ENCODE measurements at regions not wholly inside any gene's neighbourhood (a gene's known extent, or its start where the extent isn't known, plus 50 kb on each side); places are given as distances from the start of the nearest gene placed in this dataset.

- Histone ChIP-seq H3K79me2 (ENCODE audit: control insufficient read depth, low read length) (no peaks in the 10 kb centered on the region), H3K4me3 (ENCODE audit: low read length) (no peak overlapping the region), H3K4me2 (ENCODE audit: low read length) (no peak overlapping the region), H3K9me2 (replicated peaks; ENCODE audit: control insufficient read depth, low read length) (no peaks in the 10 kb centered on the region), H3K9me3 (ENCODE audit: control insufficient read depth, insufficient read depth, low read length) (no peaks in the 10 kb centered on the region), H3K27me3 (ENCODE audit: control insufficient read depth, low read length) (no peaks in the 10 kb centered on the region), H3F3A (ENCODE audit: control insufficient read depth, insufficient read depth) (no peaks in the 10 kb centered on the region), H3K36me3 (ENCODE audit: control insufficient read depth, low read length) (no peaks in the 10 kb centered on the region), H4K20me1 (ENCODE audit: control insufficient read depth, insufficient read depth, low read depth, low read length) (no peaks in the 10 kb centered on the region), H3K27ac (ENCODE audit: low read depth, low read length) (no peak overlapping the region), H3K4me1 (ENCODE audit: control insufficient read depth, low read length) (no peaks in the 10 kb centered on the region)
- no peak for TF ChIP-seq EZH2phosphoT487 (IDR thresholded peaks at IDR 0.05; ENCODE audit: borderline replicate concordance, low read length)
- no peak for TF ChIP-seq CTCF (IDR thresholded peaks at IDR 0.05; ENCODE audit: low read depth, low read length, poor library complexity, severe bottlenecking)
Observed at GRCh38 chr9:22682961-22683699, 236.5 kb downstream of the DMRTA1 start.

- Histone ChIP-seq H3F3A (ENCODE audit: control insufficient read depth, insufficient read depth) (no peaks in the 10 kb centered on the region), H4K20me1 (ENCODE audit: control insufficient read depth, insufficient read depth, low read depth, low read length) (no peaks in the 10 kb centered on the region), H3K36me3 (ENCODE audit: control insufficient read depth, low read length) (no peaks in the 10 kb centered on the region), H3K9me2 (replicated peaks; ENCODE audit: control insufficient read depth, low read length) (no peaks in the 10 kb centered on the region), H3K79me2 (ENCODE audit: control insufficient read depth, low read length) (no peaks in the 10 kb centered on the region), H3K27me3 (ENCODE audit: control insufficient read depth, low read length) (no peaks in the 10 kb centered on the region), H3K9me3 (ENCODE audit: control insufficient read depth, insufficient read depth, low read length) (no peaks in the 10 kb centered on the region), H3K27ac (ENCODE audit: low read depth, low read length) (no peak overlapping the region), H3K4me1 (ENCODE audit: control insufficient read depth, low read length) (no peaks in the 10 kb centered on the region), H3K4me3 (ENCODE audit: low read length) (no peak overlapping the region), H3K4me2 (ENCODE audit: low read length) (no peak overlapping the region)
- TF ChIP-seq CTCF (IDR thresholded peaks at IDR 0.05; ENCODE audit: low read depth, low read length, poor library complexity, severe bottlenecking) (no peak), EZH2phosphoT487 (IDR thresholded peaks at IDR 0.05; ENCODE audit: borderline replicate concordance, low read length) (no peak)
Observed at GRCh38 chr9:22683700-22684075, 237.1 kb downstream of the DMRTA1 start.

- no peak overlapping the region for H3K4me3 ChIP-seq (ENCODE audit: low read length)
- no peaks in the 10 kb centered on the region for H3K4me1 ChIP-seq (ENCODE audit: control insufficient read depth, low read length)
- no peaks in the 10 kb centered on the region for H3K27me3 ChIP-seq (ENCODE audit: control insufficient read depth, low read length)
- H3K36me3 ChIP-seq (ENCODE audit: control insufficient read depth, low read length), result no peaks in the 10 kb centered on the region
- H3K9me3 ChIP-seq (ENCODE audit: control insufficient read depth, insufficient read depth, low read length), result no peaks in the 10 kb centered on the region
- H3K79me2 ChIP-seq (ENCODE audit: control insufficient read depth, low read length), result no peaks in the 10 kb centered on the region
- no peak overlapping the region for H3K4me2 ChIP-seq (ENCODE audit: low read length)
- H3F3A ChIP-seq (ENCODE audit: control insufficient read depth, insufficient read depth), result no peaks in the 10 kb centered on the region
- TF ChIP-seq CTCF (IDR thresholded peaks at IDR 0.05; ENCODE audit: low read depth, low read length, poor library complexity, severe bottlenecking) (no peak), EZH2phosphoT487 (IDR thresholded peaks at IDR 0.05; ENCODE audit: borderline replicate concordance, low read length) (no peak)
- H3K27ac ChIP-seq (ENCODE audit: low read depth, low read length), result no peak overlapping the region
- no peaks in the 10 kb centered on the region; the same call in 1 of the 2 replicates for H3K9me2 ChIP-seq (replicated peaks; ENCODE audit: control insufficient read depth, low read length)
- no peaks in the 10 kb centered on the region for H4K20me1 ChIP-seq (ENCODE audit: control insufficient read depth, insufficient read depth, low read depth, low read length)
Observed at GRCh38 chr9:22693156-22693555, 246.5 kb downstream of the DMRTA1 start.

Data from DOHH2 (cell line).